Left lung (tissue), 4 donors: ENCODE measurements at regions not wholly inside any gene's neighbourhood (a gene's known extent, or its start where the extent isn't known, plus 50 kb on each side); places are given as distances from the start of the nearest gene placed in this dataset.

Source experiments
- ATAC-seq: fragments of 200-7000 bp; cut with Tn5 transposase; one replicate; pipeline ENCODE4 v1.9.1; 2020; ENCODE audit warnings: moderate library complexity
- DNase-seq, 4 donors: peaks; one replicate each; pipeline ENCODE4 v3.0.0-alpha.2; 2013 to 2020
- H3K27ac ChIP-seq, 2 donors: fragments of 200-600 bp; sonication (generic) in 1 of 2; one replicate each; pipeline versions ENCODE4 v1.5.0 to v1.8.0; 2020 to 2021
- H3K27me3 ChIP-seq, 2 donors: fragments of 200-600 bp; sonication (generic) in 1 of 2; one replicate each; pipeline versions ENCODE4 v1.5.0 to v1.8.0; 2020 to 2021
- H3K36me3 ChIP-seq, 2 donors: fragments of 200-600 bp; sonication (generic) in 1 of 2; one replicate each; pipeline versions ENCODE4 v1.5.0 to v1.8.0; 2020 to 2021
- H3K4me1 ChIP-seq, 2 donors: fragments of 200-600 bp; one replicate each; pipeline ENCODE4 v1.8.0; 2021
- H3K4me3 ChIP-seq, 2 donors: fragments of 200-600 bp; sonication (generic) in 1 of 2; one replicate each; pipeline versions ENCODE4 v1.5.0 to v1.8.0; 2020 to 2021; ENCODE audit warnings: mild to moderate bottlenecking in 1 of 2
- H3K9me3 ChIP-seq, 2 donors: fragments of 200-600 bp; sonication (generic) in 1 of 2; one replicate each; pipeline versions ENCODE4 v1.5.0 to v1.8.0; 2020 to 2021
- CTCF ChIP-seq, 2 donors: fragments of 200-600 bp; sonication (generic) in 1 of 2; IDR thresholded peaks; one replicate each; pipeline versions ENCODE4 v1.5.0 to v1.8.0; 2021; ENCODE audit warnings: antibody characterized with exemption in 2 of 2
- intact Hi-C, 2 donors: fragments of 100-400 bp; cut with DNase I; formaldehyde crosslinking; loops; one replicate each; pipeline versions ENCODE4 v1.11.2 to v1.14.2; 2022
- donor health status: DM: no; HTN: yes; CAD: no.
- donor health status: DM: no; HTN: no; CAD: no.

DNA sequence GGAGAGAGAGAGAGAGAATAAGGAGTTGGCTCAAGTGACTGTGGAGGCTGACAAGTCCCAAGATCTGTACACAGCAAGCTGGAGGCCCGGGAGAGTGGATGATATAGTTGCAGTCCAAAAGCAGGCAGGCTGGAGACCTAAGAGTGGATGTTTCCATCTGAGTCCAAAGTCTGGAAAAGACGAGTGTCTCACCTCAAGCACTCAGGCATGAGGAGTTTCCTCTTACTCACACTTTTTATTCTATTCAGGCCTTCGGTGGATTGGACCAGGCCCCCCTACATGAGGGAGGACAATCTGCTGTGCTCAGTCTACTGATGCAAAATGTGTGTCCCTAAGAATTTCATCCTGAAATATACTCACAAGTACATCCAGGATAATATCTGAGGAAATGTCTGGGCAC, 484.6 kb downstream of the VRK1 start:
- H3K27me3 ChIP-seq = peaks cover 0 to 28% of the 10 kb centered on the region in 2 donors
- H3K27ac ChIP-seq = no peak overlapping the region
- no peak for TF ChIP-seq CTCF (IDR thresholded peaks at IDR 0.05)
- no peaks in the 10 kb centered on the region for H3K9me3 ChIP-seq
- DNase-seq (no peak), ATAC-seq (no peak)
- no peak overlapping the region for H3K4me3 ChIP-seq
- intact Hi-C loops = no loop called here
- H3K4me1 ChIP-seq = no peaks in the 10 kb centered on the region
- no peaks in the 10 kb centered on the region for H3K36me3 ChIP-seq

GRCh38 chr14:97282210-97283004, 485.2 kb downstream of the VRK1 start:
- H3K4me3 ChIP-seq = no peak overlapping the region
- DNase-seq = no peak
- H3K27me3 ChIP-seq = peaks cover 0 to 23% of the 10 kb centered on the region in 2 donors
- intact Hi-C loops = no loop called here
- TF ChIP-seq CTCF (IDR thresholded peaks at IDR 0.05) = no peak
- no peaks in the 10 kb centered on the region for H3K36me3 ChIP-seq
- ATAC-seq = no peak
- H3K27ac ChIP-seq = no peak overlapping the region
- no peaks in the 10 kb centered on the region for H3K9me3 ChIP-seq
- H3K4me1 ChIP-seq = no peaks in the 10 kb centered on the region

DNA sequence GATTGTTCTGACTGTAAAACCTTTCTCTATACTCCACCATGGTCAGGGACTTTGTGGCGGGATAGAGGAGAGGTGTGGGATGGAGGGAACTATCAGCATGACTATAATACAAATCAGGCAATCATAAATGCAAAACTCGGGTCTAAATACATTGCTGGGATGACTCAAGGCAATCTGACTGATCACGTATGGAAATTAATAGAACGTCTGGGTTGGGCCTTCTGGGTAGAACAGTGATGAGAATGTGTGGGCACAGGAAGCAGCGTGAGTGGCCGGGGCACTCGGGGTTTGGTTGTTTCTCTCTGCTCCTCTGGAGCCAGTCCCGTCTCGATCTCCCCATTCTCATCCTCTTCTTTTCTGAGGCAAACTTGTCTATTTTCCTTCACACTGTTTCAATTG, 485.8 kb downstream of the VRK1 start:
- Histone ChIP-seq H3K27ac (no peak overlapping the region), H3K36me3 (no peaks in the 10 kb centered on the region), H3K4me1 (no peaks in the 10 kb centered on the region), H3K9me3 (no peaks in the 10 kb centered on the region), H3K4me3 (no peak overlapping the region), H3K27me3 (peaks cover 0 to 17% of the 10 kb centered on the region in 2 donors)
- no peak for TF ChIP-seq CTCF (IDR thresholded peaks at IDR 0.05)
- intact Hi-C loops = no loop called here
- no peak for DNase-seq
- ATAC-seq = no peak

GRCh38 chr14:97283426-97283825, 486.2 kb downstream of the VRK1 start:
- H3K27ac ChIP-seq = no peak overlapping the region
- H3K36me3 ChIP-seq = no peaks in the 10 kb centered on the region
- no peak for DNase-seq
- peaks cover 0 to 15% of the 10 kb centered on the region in 2 donors for H3K27me3 ChIP-seq
- no peaks in the 10 kb centered on the region for H3K9me3 ChIP-seq
- ATAC-seq = no peak
- no peak overlapping the region for H3K4me3 ChIP-seq
- no peak for TF ChIP-seq CTCF (IDR thresholded peaks at IDR 0.05)
- intact Hi-C loops = no loop called here
- H3K4me1 ChIP-seq = no peaks in the 10 kb centered on the region

- Histone ChIP-seq H3K27ac (no peak overlapping the region), H3K27me3 (peaks cover 0 to 15% of the 10 kb centered on the region in 2 donors), H3K9me3 (no peaks in the 10 kb centered on the region), H3K4me3 (no peak overlapping the region), H3K4me1 (no peaks in the 10 kb centered on the region), H3K36me3 (no peaks in the 10 kb centered on the region)
- TF ChIP-seq CTCF (IDR thresholded peaks at IDR 0.05) = no peak
- ATAC-seq = no peak
- DNase-seq = no peak
- intact Hi-C loops = no loop called here
Measured at GRCh38 chr14:97283841-97284240, 486.7 kb downstream of the VRK1 start.
